ENCODE measurements at regions not wholly inside any gene's neighbourhood (a gene's known extent, or its start where the extent isn't known, plus 50 kb on each side); places are given as distances from the start of the nearest gene placed in this dataset.
"Not testable (repeated sequence)": the region's sequence is repeated elsewhere in the genome, so short reads cannot be mapped to it uniquely, and the experiment has no call there.

DNA sequence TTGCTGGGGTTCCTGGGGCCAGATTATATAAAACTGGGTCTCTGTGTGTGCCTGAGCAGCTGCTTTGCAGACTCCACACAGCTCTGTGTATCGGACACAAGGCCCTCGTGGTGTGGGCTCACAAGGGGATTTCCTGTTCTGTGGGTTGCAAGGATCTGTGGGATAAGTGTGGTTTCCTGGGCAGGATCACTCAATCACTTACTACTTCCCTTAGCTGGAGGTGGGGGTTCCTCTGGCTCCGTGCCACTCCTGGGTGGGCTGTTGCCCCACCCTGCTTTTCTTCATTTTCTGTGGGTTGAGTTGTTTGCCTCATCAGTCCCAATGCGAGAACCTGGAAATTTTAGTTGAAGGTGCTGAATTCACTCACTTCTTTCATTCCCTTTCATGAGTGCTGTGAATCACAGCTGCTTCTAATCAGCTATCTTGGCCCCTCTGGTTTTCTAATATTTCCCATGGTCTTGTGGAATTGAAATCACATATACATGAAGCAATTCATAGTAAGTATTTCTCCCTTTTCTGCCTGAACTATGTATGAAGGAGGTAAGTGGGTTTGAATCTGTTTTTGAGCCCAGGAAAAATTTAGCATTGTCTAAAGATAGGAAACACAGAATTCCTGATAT, 196.3 kb downstream of the DCDC2C start:
- in situ Hi-C loops (cut with HindIII; ENCODE audit: low sequenced_read_pairs), result no loop called here

DNA sequence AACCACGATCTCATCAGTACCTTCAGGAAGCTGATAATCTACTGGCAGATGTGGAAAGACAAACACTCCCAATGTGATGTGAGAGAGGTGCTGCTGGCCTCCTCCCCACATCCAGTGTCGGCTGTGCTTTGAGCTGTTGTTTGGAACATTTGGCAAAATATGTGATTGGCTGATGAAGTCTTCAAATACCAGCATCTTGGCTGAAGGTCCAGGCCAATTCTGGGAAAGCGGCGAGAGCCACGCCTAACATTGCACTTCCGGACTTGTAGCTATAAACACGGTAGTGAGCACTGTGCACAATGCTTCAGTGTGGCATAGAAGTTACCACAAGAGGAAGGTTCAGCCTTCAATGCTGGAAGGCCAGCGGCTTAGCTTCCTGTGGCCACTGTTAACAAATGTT, 198.8 kb downstream of the DCDC2C start:
- in situ Hi-C loops (cut with HindIII; ENCODE audit: low sequenced_read_pairs), result no loop called here

DNA sequence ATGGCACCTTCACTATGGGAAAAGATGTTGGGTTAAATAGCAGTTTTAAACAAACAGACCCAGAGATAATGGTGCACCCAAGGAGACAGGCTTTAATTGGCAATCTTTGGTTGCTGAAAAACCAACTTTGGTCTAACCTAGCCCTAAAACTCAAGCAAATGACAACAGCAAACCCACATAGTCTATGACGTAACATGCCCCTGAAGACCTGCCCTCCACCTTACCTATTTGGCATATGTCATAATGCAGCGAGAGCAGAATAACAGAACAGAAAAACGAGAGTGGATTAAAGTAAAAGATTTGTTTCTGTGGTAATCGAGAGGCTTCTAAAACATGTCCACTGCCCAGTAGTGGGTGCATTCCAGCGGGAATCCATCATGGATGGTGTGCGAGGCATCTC, 200.7 kb downstream of the DCDC2C start:
- in situ Hi-C loops (cut with HindIII; ENCODE audit: low sequenced_read_pairs), result no loop called here

DNA sequence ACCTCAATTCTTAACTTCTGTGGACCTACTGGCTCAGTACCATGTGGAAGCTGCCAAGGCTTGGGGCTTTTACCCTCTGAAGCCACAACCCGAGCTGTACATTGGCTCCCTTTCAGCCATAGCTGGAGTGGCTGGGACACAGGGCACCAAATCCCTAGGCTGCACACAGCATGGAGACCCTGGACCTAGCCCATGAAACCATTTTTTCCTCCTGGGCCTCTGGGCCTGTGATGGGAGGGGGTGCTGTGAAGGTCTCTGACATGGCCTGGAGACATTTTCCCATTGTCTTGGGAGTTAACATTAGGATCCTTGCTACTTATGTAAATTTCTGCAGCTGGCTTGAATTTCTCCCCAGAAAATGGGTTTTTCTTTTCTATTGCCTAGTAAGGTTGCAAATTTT, 205.1 kb downstream of the DCDC2C start:
- in situ Hi-C loops (cut with HindIII; ENCODE audit: low sequenced_read_pairs), result not testable (repeated sequence)

DNA sequence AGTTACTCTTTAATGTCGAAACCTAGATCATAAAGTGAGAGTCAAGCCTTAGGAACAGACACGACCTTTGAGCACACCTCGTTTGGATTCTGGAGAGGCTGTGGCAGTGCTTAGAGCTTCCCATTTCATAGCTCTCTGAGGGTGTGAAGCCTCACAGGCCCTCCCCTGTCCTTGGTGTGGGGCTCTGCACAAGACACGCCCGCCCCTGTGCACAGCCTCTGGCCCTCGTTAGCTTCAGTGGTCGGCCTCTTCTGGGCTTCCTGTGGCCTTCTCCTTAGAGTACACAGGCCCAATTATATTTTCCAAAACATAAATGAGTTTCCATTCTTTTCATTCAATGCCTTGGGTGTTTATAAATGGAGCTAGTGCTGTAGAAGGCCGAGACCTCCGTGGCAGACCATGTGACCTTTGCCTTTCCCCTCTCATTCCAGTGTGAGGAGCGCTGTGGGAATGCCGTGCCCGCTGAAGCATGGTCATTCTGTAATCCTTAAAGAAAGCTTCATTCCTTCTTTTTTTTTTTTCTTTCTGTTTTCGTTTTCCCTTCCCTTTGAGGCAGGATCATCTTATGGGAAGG, 208.6 kb downstream of the DCDC2C start:
- in situ Hi-C loops (cut with HindIII; ENCODE audit: low sequenced_read_pairs), result no loop called here

DNA sequence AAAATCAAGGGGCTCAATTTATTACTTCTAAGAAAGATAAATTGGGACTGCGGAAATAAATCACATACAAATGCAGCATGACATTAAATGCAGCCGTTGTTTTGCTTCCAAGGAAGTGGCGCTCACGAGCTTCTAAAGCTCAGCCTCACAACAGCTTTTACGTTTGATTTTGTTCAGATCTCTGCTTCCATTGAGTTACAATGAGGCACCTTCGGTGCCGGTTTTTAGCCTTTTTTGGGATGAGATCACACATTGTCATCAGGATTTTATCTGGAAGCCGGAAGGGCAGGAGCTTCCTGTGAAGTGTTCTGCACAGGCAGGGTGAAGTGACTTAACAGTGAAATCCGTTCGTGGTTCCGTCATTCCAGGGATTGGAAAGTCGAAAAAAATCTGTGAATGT, 209.8 kb downstream of the DCDC2C start:
- in situ Hi-C loops (cut with HindIII; ENCODE audit: low sequenced_read_pairs), result no loop called here

DNA sequence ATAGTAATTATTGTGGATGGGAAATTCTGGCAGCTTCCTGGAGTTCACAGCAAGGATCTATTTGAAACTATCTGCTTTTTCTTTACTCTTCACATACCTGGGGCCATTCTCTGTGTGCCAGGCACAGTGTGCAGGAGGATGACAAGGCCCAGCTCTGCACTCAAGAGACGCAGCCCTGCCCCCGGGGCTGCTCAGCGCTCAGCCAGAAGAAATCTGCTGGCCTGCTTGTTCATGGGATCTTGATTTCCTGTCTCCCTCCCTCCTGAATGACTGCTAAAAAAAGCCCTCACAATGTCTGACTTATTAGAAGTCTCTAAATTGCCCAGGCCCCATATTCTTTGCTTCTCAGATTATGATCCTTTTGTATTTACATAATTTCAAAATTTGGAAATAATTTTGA, 210.9 kb downstream of the DCDC2C start:
- in situ Hi-C loops (cut with HindIII; ENCODE audit: low sequenced_read_pairs), result no loop called here

DNA sequence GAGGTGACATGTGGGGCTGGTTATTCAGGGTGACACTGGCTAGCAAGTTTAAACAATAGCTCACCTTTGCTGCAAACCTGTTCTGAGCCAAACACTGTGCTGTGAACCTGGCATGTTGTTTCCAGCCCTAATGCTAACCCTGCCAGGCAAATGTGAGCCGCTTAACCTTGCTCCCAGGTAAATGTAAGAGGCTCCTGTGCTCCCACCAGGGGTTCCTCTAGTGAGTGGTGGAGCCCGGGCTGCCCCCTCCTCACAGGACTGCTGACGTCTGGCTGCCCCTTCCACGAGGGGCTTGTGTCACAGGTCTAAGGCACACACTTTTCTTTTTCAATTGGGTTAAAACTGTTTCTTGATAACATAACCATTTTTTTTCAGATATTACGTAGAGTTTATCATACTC, 223.7 kb downstream of the DCDC2C start:
- in situ Hi-C loops (cut with HindIII; ENCODE audit: low sequenced_read_pairs), result no loop called here

DNA sequence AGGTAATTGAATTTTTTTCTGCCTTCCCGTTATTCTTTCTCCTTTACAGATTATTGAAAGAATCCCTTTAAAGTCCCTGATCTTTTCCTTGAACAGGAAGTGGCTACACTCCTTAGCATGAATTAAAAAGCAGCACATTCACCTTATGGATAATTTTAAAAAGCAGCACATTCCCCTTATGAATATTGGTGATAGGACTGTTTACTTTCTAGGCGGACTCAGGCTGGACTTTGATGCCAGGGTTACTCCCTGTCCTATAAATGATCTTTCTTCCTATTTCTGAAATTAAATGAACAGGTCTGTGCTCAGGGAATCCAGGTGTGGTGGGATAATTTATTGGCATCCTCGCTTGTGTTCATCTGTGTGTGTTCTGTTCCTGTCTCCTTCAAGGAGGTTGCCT, 226.0 kb downstream of the DCDC2C start:
- in situ Hi-C loops (cut with HindIII; ENCODE audit: low sequenced_read_pairs), result no loop called here

DNA sequence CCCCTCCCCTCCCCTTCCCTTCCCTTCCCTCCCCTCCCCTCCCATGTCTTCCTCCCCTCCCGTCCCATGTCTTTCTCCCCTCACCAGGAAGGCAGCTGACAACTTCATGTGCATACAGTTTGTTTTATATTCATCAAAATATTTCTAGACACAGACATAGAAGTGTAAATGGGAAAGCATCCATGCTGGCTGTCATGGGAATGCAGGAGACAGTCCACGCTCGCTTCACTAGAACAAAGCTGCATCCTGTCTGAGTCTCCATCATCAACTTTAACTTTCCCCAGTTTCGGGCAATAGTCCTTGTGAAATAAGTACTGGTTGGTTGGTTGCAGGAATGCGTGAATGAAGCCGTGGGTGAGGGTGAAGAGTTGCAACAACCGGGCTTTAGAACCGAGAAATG, 226.9 kb downstream of the DCDC2C start:
- in situ Hi-C loops (cut with HindIII; ENCODE audit: low sequenced_read_pairs), result no loop called here

DNA sequence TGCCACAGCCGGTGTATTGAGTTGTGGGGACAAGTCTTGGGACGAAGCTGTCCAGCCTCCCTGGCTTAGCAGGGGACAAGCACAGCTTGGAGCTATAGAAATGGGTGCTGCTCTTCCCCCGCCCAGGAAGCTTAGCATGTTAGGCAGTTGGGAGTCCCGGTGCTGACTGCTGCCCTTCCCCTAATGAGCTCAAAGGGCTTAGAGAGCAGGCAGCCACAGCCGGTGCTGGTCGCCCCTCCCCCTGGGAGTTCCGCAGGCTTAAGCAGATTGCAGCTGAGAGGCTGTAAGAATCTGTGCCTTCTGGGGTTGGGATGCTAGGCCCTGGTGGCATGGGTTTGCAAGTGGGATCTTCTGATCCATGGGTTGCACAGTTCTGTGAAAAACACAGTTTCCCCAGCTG, 237.3 kb downstream of the DCDC2C start:
- in situ Hi-C loops (cut with HindIII; ENCODE audit: low sequenced_read_pairs), result no loop called here

DNA sequence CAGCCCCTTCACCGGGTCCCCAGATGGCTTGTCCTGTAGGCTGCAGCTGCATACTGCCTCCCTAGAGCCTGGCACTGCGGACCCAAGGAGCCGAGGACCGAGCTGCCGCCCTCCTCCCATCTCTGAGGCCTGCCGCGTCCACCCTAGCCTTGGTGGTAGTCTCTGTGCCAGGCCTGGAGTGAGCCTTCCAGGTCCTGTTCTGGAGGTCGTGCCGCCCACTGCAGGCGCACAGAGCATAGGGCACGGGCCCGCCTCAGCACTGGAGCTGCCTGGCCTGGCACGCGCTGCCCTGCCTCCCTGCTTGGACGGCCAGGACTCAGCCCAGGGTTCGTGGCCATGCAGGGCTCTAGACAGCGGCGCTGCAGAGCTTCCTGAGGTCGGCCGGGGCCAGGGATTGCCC, 239.5 kb downstream of the DCDC2C start:
- in situ Hi-C loops (cut with HindIII; ENCODE audit: low sequenced_read_pairs), result no loop called here

DNA sequence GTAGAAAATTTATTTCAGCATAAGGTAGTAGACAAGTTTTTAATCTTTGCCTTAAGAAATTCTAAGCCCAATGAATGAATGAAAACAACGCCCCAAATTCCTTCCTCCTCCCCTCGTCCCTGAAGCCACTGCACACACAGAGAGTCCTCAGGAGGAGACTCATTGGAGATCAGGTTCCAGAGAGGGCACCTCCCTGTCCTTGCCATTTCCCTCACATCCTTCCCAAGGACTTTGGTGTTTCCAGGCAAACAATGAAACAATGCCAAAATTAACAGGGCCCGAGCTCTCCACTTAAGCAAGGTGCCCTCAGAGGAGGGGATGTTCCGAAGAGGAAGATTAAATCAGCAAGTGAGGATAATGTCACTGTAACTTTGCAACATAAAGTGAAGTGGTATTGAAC, 240.7 kb downstream of the DCDC2C start:
- in situ Hi-C loops (cut with HindIII; ENCODE audit: low sequenced_read_pairs), result no loop called here

DNA sequence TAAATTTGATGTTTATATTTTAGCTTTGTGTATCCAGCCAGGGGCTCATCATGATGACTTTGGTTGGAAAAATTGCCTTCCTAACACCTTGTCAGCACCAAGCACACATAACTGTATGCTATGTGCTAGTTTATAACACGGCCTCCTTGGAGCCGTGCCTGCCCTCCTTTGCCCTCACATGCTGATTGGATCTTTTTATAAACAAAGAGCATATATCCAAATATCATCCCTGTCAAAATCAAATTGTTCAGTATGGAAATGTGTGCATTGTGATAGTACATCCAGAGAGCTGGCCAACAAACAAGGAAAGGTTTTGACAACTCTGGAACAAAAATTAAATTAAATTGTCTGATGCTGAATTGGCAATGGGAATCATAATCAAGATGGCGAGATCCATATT, 241.5 kb downstream of the DCDC2C start:
- in situ Hi-C loops (cut with HindIII; ENCODE audit: low sequenced_read_pairs), result no loop called here

DNA sequence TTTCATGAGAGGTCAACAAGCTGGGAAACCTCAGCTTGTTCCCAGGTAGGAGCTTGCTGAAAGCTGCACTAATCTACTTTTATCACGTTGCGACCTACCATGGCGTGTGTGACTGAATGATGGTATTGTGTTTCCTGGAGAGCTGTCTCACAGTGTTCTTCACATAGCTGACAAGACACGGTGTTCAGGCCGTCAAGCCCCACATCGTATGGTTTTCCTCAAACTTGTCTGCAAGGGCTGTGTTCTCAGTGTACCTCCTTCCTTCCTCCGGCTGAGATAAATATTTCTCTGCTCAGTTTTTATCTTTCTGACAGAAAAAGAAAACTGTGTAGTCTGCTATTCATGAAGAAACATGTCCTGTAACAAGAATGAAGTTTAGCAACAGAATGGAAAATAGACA, 244.8 kb downstream of the DCDC2C start:
- in situ Hi-C loops (cut with HindIII; ENCODE audit: low sequenced_read_pairs), result no loop called here

DNA sequence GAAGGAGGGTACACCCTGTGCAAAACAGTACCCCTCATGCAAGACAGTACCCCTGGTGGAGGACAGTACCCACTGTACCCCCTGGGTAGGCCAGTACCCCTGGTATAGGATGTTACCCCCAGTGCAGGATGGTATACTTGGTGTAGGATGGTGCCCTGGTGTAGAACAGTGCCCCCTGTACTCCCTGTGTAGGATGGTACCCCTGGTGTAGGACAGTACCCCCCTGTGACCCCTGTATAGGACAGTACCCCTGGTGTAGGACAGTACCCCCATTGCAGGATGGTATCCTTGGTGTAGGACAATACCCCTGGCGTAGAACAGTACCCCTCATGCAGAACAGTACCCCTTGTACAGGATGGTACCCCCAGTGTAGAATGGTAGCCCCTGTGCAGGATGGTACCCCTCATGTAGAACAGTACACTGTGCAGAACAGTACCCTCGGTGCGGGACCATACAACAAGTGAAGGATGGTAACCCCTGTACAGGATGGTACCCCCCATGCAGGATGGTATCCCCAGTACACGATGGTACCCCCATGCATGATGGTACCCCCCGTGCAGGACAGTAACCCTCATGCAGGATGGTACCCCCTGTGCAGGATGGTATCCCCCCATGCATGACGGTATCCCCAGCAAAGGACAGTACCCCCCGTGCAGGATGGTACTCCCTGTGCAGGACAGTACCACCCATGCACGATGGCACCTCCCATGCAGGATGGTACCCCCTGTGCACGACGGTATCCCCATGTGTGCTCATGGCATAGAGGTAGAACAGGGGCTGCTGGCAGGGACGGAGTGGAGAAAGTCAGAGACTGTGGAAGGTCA, 248.0 kb downstream of the DCDC2C start:
- in situ Hi-C loops (cut with HindIII; ENCODE audit: low sequenced_read_pairs), result no loop called here

DNA sequence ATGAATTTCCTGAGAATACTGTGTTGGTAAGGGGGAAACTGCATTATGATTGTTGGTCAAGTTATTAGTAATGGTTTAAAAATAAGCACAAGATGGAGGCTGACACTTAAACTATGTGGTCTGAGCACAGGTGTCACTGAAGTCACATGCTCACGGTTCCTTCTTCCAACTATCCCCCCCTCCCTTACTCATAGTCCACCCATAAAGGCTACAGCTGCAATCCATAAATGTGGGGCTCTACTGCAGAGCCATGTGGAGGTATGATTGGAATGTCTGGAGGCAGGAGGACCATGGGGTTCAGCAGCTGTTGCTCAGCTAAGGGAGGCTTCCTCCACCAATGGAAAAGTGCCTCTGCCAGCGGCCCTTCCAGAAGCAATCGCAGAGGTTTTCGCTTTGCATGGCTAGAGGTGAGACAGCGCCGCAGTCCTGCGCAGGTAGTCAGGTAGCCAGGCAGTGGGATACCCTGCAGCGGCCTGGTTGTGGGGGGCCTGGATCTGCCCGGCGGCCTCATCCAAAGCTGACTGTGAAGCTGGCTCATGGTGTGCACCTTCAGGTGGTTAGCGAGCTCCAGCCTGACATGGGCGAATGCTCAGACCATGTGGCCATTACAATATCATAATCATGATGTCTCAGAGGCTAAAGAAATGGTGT, 249.6 kb downstream of the DCDC2C start:
- in situ Hi-C loops (cut with HindIII; ENCODE audit: low sequenced_read_pairs), result no loop called here

DNA sequence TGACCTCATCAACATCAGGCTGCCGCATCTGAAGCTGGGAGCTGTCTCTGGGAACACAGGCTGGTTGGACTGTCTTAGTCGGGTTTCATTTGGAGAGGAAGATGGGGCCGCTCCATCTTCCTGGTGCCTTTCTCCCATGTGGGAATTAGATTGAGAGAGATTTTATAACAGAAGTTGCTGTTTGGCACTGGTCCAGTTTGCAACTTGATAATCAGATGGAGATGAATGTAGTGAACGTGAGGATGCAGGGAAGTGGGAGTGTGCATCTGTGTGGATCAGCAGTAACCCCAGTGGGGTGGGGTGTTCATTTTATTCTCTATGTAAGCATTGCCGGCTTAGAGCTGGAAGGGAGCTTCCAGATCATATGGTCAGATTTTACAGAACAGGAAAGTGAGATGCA, 250.9 kb downstream of the DCDC2C start:
- in situ Hi-C loops (cut with HindIII; ENCODE audit: low sequenced_read_pairs), result no loop called here

DNA sequence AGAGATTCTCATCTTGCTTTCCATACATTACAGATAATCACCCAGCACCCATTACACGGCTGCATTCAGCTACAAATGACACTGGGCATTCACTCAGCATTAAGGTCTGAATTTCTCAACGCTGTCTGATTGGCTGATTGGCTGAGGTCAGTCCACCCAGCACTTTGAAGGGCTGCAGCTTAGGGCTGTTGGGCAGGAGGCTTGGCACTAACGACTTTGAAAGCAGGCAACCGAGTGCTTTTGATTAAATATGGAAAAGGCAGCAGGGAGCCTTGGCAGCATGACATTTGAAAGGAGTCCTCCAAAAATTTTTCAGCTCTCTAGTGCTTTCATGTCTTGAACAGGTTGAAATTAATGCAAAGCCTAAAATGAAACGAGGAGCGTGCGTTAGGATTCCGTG, 253.0 kb downstream of the DCDC2C start:
- in situ Hi-C loops (cut with HindIII; ENCODE audit: low sequenced_read_pairs), result no loop called here

DNA sequence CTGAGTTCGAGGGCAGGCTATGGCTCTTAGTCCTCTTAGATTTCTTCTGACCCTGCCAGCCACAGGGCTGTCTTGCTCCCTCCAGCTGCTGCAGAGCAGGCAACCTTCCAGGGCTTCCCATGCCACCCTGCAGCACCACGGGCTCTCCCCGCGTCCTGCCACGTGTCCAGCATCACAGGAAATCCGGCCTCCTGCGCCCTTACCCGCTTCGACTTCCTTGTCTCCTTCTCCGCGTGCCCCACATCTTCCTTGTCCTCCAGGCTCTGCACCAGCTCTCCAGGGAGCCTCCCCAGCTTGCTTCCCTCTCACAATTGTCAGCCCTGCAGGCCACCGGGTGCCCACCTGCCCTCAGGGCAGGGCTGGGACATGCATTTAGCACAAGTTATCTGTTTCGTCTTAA, 253.5 kb downstream of the DCDC2C start:
- in situ Hi-C loops (cut with HindIII; ENCODE audit: low sequenced_read_pairs), result no loop called here

DNA sequence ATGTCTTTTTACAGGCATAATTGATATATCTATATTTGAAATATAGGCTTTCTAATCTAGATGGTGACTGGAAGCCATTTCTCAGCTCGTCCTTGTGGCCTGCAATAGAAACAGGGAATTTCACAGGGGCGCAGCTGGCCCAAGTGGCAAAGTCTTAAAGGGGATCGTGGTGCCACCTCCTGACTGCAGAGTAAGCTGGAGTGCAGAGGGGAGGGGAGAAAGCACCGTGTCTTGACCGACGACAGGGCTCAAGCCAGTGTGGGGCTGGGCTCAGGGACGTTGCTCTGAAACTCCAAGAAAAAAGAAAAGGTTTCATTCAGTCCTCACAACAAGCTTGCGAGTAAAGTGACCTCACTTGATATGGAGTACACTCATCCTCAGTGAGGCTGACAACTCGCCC, 255.1 kb downstream of the DCDC2C start:
- in situ Hi-C loops (cut with HindIII; ENCODE audit: low sequenced_read_pairs), result no loop called here

DNA sequence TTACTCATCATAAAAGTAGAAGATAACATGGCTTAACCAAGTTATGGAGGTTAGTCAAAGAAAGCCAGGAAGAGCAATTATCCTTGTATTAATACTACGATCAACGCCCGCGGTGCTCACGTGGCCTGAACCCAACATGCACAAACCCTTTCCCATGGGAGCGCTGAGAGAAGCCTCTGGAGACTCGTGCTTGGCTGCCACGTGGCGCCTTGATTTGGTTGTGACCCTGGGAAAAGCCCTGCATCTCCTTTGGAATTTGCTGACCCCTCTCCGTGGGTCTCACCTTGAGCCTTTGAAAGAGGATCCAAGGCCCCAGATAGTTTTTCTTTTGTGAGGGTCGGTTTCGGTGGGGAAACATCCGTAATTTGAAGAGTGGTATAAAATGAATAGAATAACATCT, 255.6 kb downstream of the DCDC2C start:
- in situ Hi-C loops (cut with HindIII; ENCODE audit: low sequenced_read_pairs), result no loop called here

Data from endothelial cell of hepatic sinusoid (primary cell).